H54 (cell line): ENCODE measurements at regions not wholly inside any gene's neighbourhood (a gene's known extent, or its start where the extent isn't known, plus 50 kb on each side); places are given as distances from the start of the nearest gene placed in this dataset.

Source experiments
- DNase-seq: peaks from one replicate; pipeline ENCODE4 v3.0.0; 2011; ENCODE audit warnings: low spot score, mixed read lengths; ENCODE audit not compliant: insufficient read length
- FAIRE-seq: peaks from 3 replicates; lab custom pipeline; 2011; peaks lifted over from hg19 to GRCh38; lab: Jason Lieb, UNC
- POLR2A ChIP-seq: IDR thresholded peaks from 2 replicates; pipeline ENCODE4 v1.6.1; 2011; ENCODE audit warnings: low read depth, mild to moderate bottlenecking, low read length

DNA sequence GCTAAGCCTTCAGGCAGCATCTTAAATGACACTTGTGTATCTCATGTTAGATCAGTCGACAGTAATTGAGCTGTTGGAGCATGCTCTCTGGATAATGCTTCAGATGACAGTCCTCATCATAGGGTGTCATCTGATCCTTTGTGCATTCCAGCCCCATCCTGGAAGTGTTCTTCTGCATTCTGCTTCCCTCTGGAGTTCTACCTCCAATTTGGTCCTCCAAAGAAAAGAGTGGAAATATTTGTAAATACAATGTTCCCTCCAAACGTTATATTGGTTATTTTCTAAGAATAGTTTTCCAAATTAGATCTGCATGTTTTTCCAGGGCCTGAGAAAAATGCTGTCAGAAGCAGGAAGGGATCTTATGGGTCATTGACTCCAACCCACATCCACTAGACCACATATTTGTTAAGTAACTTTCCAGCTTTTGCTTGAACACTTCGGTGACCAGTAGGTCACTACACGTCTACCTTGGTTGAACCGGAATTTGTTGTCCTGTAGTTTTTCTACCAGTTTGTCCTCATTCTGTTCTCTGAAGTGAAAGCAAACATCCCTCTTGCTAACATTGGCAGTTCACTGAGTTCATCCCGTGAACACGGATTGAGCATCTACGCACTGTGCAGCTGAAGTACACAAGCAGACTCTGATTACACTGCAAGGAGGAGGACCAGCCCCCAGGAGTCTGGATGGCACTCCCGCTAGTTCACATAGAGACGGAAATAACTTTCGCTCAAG lies 136.0 kb downstream of the TLR5 start:
- FAIRE-seq (no peak), DNase-seq (no peak)
- no peak for TF ChIP-seq POLR2A

DNA sequence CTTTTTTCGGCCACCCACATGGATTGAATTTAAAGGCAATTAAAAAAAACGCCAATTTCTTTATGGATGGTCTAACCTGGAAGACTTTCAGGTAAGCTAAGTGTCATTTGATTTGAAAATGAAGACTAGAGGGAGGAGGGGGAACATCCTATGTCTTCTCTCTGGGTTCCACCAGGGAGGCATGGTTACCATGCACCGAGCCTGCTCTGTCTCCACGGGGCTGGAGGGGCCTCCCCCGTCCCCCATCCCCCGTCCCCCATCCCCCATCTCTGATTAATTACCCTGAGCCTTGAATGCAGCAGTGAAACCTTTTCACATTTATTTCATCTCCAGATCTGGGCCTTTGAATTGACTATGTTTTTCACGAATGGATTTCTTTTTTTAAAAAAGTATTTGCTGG lies 135.1 kb downstream of the TLR5 start:
- no peak for TF ChIP-seq POLR2A
- DNase-seq, result no peak
- FAIRE-seq, result no peak

DNA sequence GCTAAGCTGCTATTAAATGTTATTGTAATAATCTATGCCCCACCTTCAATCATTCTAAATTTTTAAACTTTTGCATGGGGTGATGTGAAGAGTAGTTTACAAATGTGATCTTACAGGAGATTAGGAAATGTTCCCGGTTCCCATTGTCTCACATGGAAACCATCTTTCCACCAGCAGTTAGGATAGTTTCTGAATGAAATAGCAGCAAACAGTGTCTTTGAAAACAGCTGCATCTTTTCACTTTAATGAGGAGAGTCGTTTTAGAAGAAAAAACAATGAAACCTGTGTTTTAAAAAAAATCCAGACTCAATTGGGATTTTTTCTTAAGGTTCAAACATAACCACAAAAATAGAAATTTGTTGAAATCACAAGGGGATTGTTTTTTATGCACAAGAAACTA lies 134.2 kb downstream of the TLR5 start:
- TF ChIP-seq POLR2A, result no peak
- FAIRE-seq, result no peak
- DNase-seq, result no peak

DNA sequence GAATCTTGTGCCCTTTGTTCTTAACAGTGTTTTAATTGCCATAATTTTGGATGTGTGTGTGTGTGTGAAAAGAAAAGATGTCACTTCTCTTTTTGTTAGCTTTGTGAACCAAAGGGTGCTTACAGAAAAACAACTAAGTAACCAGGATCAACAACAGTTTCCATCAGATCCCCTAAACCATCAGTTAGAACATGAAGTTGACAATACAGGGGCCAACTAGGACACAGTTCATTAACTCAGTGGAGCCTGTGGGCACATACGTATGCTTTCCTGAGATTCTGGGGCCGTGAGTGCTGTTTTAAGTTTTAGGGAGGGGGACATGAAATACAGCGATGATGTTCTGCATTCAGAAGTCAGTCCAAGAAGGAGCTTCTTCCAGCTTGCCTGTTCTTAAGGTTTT lies 133.6 kb downstream of the TLR5 start:
- no peak for DNase-seq
- FAIRE-seq, result no peak
- TF ChIP-seq POLR2A, result no peak

DNA sequence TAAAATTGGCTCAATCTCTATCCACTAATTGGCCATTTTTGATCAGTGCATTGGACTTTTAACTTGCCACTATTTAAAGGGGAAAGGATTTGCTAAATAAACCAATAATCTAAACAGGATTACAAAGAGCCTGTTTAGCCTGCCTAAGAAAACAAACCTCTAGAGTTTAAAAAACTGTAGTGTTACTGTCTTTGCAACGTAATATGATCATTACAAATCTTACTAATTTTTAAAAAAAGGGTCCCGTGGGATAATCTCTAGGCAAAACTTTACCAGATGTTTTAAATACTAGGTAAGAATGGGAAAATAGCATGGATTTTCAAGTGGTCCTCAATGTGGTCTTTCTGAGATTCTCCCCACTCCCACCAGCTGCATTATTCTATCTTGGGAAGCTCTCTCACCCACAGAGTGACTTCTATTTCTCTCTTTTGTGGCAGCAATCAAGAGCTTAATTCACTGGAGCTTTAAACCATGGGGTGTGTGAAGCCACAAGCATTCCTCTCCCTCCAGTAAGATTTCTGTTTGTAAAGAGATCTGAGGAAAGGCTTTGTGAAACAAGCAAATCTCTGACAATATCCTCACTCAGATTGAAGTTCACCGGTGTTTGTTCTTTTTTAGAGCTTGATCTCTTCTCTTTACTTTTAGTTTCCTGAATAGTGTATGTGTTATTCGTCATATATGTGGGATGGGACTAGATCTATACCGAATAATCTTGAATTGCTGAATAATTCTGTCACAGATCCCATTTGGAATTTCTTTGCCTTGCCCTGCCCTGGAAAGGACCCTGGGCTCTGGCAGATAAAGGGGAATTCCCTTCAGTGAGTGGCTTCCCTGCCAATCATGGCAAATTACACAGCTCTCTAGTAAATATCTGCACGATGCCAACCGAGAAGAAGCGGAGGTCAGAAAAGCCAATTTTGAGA lies 132.2 kb downstream of the TLR5 start:
- DNase-seq (no peak), FAIRE-seq (no peak)
- TF ChIP-seq POLR2A, result no peak

DNA sequence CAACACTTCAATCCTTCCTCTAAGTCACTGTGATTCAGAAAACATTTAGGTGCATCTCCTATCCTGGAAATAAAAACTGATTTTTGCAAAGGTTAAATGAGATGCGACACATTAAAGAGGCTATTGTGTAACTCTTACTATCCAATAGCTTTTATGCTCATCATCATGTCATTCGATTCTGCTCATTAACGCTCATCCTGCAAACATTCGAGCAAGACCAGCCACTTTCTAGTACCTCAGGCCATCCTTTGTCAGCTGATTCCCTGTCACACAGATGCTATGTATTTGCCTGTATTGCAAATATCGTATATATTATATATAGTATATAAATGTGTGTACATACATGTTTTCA lies 131.6 kb downstream of the TLR5 start:
- no peak for TF ChIP-seq POLR2A
- DNase-seq (no peak), FAIRE-seq (no peak)

DNA sequence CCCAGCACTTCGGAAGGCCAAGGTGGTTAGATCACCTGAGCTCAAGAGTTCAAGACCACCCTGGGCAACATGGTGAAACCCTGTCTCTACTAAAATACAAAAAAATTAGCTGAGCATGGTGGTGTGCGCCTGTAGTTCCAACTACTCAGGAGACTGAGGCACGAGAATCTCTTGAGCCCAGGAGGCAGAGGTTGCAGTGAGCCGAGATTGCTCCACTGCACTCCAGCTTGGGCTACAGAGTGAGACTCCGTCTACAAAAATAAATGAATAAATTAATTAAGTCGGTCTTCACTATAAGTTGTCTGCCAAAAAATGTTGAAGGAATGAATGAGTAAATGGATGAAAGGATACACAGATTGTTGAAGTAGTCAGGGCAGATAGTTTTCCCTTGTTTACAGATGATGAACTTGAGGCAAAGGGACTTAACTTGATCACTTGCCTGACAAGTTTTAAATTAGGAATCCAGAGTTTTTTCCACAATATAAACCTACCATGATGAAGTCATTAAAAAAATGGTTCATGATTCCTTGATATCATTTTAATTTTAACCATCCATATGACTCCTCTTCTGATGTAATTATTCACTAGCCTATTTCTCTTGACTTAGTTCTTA lies 130.8 kb downstream of the TLR5 start:
- no peak for TF ChIP-seq POLR2A
- FAIRE-seq (no peak), DNase-seq (no peak)

DNA sequence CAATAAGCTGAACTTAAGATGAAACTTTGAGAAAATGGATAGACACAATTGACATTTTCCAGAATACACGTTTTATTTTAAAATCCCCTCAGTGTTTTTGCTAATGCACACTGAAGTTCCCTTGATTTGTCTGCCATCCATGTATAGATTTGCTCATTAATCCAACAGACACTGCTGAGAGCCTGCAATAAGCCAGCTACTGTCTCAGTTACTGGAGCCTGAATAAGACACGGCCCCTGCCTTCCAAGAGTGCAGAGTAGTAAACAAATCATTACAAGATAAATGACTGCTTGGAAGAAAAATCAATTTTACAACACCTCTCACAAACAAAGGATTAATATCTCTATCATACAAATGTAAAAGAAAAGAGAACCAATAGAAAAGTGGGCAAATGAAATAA lies 130.1 kb downstream of the TLR5 start:
- no peak for FAIRE-seq
- DNase-seq, result no peak
- TF ChIP-seq POLR2A, result no peak

DNA sequence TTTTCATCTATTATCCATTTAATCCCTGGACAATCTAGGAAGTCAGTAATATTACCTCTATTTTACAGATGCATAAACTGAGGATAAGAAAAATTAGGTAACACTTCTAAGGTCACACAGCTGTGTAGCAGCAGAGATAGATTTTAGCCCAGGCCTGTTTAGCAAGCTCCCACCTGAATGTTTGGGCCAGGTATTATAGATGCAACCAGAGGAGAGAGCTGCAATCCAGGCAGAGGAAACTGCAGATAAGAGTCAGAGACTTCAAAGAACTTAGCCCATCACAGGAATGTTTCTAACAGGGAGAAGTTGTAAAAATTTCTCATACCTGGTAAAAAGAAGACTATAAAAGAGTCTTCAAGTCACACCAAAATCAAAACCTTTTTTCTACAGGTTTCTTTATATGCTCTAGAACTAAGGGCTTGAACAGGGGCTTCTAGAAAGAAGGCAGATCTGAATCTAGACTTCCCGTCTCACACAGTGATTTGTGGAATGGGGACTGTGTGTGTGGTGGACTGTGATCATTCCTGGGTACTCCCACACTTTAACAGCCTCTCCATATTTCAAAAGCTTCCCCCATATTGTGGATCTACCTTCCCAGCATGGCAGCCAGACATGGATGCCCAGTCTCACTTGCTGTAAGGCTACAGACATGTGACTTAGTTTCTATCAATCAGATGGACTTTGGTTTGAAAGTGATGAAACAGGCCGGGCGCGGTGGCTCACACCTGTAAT lies 128.7 kb downstream of the TLR5 start:
- DNase-seq (no peak), FAIRE-seq (no peak)
- TF ChIP-seq POLR2A, result no peak

DNA sequence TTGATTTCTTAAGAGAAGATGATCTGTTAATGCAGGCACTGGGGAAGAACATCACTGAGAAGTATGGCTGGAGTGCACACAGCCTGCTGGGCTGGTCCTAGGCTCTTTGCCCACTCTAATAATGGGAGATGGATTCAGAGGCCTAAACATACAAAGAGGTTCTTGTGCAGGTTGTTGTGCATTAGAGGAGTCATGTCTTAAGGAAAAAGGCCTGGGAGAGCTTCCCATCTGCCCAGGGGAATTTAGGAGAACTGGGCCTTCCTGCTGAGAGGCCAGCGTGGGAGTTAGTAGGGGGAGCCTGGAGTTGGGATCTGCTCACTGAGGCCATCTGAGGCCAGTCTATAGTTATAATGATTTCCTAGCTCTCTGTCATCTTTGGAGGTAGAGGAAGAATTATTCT lies 126.7 kb downstream of the TLR5 start:
- TF ChIP-seq POLR2A, result no peak
- FAIRE-seq (no peak), DNase-seq (no peak)

DNA sequence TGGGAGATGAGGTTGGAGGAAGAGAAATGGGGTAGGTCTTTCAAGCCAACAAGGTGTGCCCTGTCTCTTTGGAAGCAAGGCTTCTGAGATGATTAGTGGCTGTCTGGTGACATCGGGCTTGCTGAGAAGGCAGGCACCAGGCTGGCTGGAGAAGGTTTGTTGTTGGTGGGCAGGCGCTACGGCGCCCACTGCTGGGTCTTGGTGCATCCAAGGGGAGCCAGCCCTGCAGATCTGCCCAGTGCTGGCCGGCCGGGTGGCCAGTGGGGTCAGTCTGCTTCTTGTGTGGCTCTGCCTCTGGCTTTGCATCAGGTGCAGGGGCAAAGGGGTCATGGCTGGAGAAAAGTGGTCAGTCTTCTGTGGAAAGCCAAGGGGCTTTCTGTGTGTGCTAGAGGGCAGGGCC lies 126.2 kb downstream of the TLR5 start:
- no peak for DNase-seq
- TF ChIP-seq POLR2A, result no peak
- no peak for FAIRE-seq

DNA sequence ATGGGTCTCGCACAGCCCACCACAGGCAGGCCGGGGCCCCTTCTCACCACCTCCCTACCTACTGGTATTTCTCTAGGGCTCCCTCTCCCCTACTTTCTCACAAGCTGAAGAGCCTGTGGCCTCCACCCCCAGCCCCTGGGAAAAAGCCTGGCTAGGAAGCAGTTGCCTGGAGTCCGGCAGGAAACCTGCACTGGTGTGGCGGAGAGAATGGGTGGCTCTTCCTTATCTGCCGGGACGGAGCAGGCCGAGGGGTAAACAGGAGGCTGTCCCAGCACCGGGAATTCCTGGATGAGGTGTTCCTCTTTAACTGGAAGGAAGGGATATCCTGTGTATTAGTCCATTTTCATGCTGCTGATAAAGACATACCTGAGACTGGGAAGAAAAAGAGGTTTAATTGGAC lies 125.8 kb downstream of the TLR5 start:
- TF ChIP-seq POLR2A, result no peak
- FAIRE-seq (no peak), DNase-seq (no peak)

DNA sequence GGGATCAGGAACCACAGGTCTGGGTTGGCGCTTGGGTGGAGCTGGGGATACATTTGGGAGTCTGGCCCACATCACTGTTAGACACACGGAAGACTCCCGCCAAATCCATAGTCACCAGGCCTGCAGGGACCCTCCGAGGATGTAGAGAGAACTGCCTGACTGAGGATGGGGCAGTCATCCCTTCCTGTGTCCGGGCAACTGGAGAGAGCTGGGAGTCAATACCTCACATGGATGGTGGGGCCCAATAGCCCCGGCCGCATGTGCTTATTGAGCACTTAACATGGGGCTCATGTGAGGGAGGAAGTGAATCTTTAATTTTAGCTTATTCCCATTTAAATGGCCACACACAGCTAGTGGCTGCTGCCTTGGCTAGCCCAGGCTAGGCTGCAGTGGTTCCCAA lies 124.5 kb downstream of the TLR5 start:
- no peak for TF ChIP-seq POLR2A
- FAIRE-seq, result no peak

DNA sequence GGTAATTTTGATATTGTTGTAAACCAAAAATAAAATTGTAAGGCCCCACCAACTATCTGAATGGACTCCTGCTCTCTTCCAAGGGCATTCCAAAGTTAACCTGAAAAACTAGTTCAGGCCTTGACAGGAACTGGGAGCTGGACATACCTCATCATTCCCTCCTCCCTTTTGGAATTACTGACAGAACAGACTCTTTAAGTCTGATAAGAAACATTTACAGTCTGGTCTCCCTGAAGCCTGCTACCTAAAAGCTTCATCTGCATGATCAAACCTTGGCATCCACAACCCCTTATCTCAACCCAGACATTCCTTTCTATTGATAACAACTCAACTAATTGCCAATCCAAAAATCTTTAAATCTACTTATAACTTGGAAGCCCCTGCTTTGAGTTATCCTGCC lies 123.8 kb downstream of the TLR5 start:
- no peak for FAIRE-seq
- TF ChIP-seq POLR2A, result no peak
- DNase-seq, result no peak

More for the DNA sequence above, 124.5 kb downstream of the TLR5 start:
- no peak for DNase-seq
